GM12878 (cell line): ENCODE measurements at regions not wholly inside any gene's neighbourhood (a gene's known extent, or its start where the extent isn't known, plus 50 kb on each side); places are given as distances from the start of the nearest gene placed in this dataset.

Source experiments
- ATAC-seq: fragments of 200-7000 bp; cut with Tn5 transposase; 3 replicates; pipeline ENCODE4 v1.9.1; 2020; ENCODE audit warnings: mild to moderate bottlenecking, moderate library complexity
- BruUV-seq: library from RNA; stranded (reverse); fragments of 400-500 nt; replicated peaks from 2 replicates; lab custom pipeline; 2021; lab: Mats Ljungman, UMichigan
- CTCF ChIA-PET: fragments of 300-600 bp; sonication (Branson Sonifier 250); formaldehyde crosslinking; extraction: SDS; loops from one replicate; lab custom pipeline; 2021; ENCODE audit warnings: inconsistent platforms; lab: Yijun Ruan, JAX
- POLR2A ChIA-PET: fragments of 350-600 bp; formaldehyde crosslinking; extraction: SDS; loops from one replicate; lab custom pipeline; 2021; ENCODE audit warnings: inconsistent platforms; lab: Charles Lee
- RAD21 ChIA-PET: fragments of 300-600 bp; sonication (Branson Sonifier 250); formaldehyde crosslinking; loops from one replicate; lab custom pipeline; 2023; ENCODE audit warnings: antibody characterized with exemption; ENCODE audit not compliant: unreplicated experiment; lab: Charles Lee
- SMC1A ChIA-PET: fragments of 300-600 bp; sonication (Branson Sonifier 250); formaldehyde crosslinking; loops from one replicate; lab custom pipeline; 2023; ENCODE audit not compliant: unreplicated experiment, uncharacterized antibody; lab: Charles Lee
- DNase-seq: peaks from one replicate; pipeline ENCODE4 v3.0.0-alpha.2; 2011; ENCODE audit warnings: low read depth, low spot score
- FAIRE-seq: peaks from 3 replicates; lab custom pipeline; 2011; peaks lifted over from hg19 to GRCh38; lab: Jason Lieb, UNC
- H2AFZ ChIP-seq: 2 replicates; pipeline ENCODE4 v1.6.0; 2011; ENCODE audit warnings: low read depth, low read length, control low read depth; ENCODE audit not compliant: control insufficient read depth
- H3K27ac ChIP-seq: 2 replicates; pipeline ENCODE4 v1.5.1; 2011; ENCODE audit warnings: control low read depth; ENCODE audit not compliant: control insufficient read depth, insufficient read depth
- H3K27me3 ChIP-seq, 2 experiments: replicated peaks in 1 of 2; 2 replicates each; pipeline versions ENCODE4 v1.6.0 to v1.6.1; 2011; ENCODE audit warnings: low read length in 1 of 2; ENCODE audit not compliant: control insufficient read depth in 2 of 2, insufficient read depth in 2 of 2
- H3K36me3 ChIP-seq, 2 experiments: 2 replicates each; pipeline ENCODE4 v1.5.1; 2011; ENCODE audit warnings: low read length in 1 of 2; ENCODE audit not compliant: control insufficient read depth in 2 of 2, insufficient read depth in 2 of 2
- H3K4me1 ChIP-seq: 2 replicates; pipeline ENCODE4 v1.6.1; 2011; ENCODE audit warnings: mild to moderate bottlenecking, low read length, moderate library complexity, mixed read lengths; ENCODE audit not compliant: control insufficient read depth, insufficient read depth
- H3K4me2 ChIP-seq: 2 replicates; pipeline ENCODE4 v1.6.0; 2011; ENCODE audit warnings: control low read depth; ENCODE audit not compliant: control insufficient read depth, insufficient read depth
- H3K4me3 ChIP-seq: fragments of 200-600 bp; sonication (generic); 2 replicates; pipeline ENCODE4 v1.5.1; 2016
- H3K79me2 ChIP-seq: 2 replicates; pipeline ENCODE4 v1.6.0; 2011; ENCODE audit warnings: low read length; ENCODE audit not compliant: control insufficient read depth, insufficient read depth
- H3K9ac ChIP-seq: 2 replicates; pipeline ENCODE4 v1.8.0; 2011; ENCODE audit warnings: low read length, control low read depth, mixed read lengths; ENCODE audit not compliant: control insufficient read depth, insufficient read depth
- H3K9me3 ChIP-seq: replicated peaks from 3 replicates; pipeline ENCODE4 v1.5.1; 2011; ENCODE audit warnings: mild to moderate bottlenecking, low read length; ENCODE audit not compliant: control insufficient read depth, insufficient read depth
- H4K20me1 ChIP-seq: 2 replicates; pipeline ENCODE4 v1.6.0; 2011; ENCODE audit not compliant: control insufficient read depth, insufficient read depth
- BRCA1 ChIP-seq: IDR thresholded peaks from 2 replicates; pipeline ENCODE4 v1.6.1; 2011; ENCODE audit warnings: low read depth, low read length, improper control_type of control experiment
- CEBPB ChIP-seq, 2 experiments: fragments of 150-350 bp in 1 of 2; IDR thresholded peaks; 2 replicates each; pipeline ENCODE4 v1.6.1; 2012 to 2014; ENCODE audit warnings: low read depth in 2 of 2, low read length in 2 of 2, borderline replicate concordance in 1 of 2, inconsistent platforms in 1 of 2
- CHD1 ChIP-seq: IDR thresholded peaks from 2 replicates; pipeline ENCODE4 v1.6.1; 2012; ENCODE audit warnings: low read depth, low read length, improper control_type of control experiment
- CUX1 ChIP-seq: IDR thresholded peaks from 2 replicates; pipeline ENCODE4 v1.6.1; 2012; ENCODE audit warnings: improper control_type of control experiment, low read depth, low read length; ENCODE audit not compliant: insufficient replicate concordance
- HCFC1 ChIP-seq: fragments of 150-350 bp; IDR thresholded peaks from 2 replicates; pipeline ENCODE4 v1.6.1; 2014; ENCODE audit warnings: low read length
- LARP7 ChIP-seq: fragments of 450-650 bp; IDR thresholded peaks from 2 replicates; pipeline ENCODE4 v1.6.1; 2017; ENCODE audit warnings: mild to moderate bottlenecking
- MLLT1 ChIP-seq: fragments of 450-650 bp; IDR thresholded peaks from 2 replicates; pipeline ENCODE4 v1.6.1; 2016; ENCODE audit warnings: mild to moderate bottlenecking
- NBN ChIP-seq: fragments of 450-650 bp; IDR thresholded peaks from 2 replicates; pipeline ENCODE4 v1.6.1; 2016
- NR2C2 ChIP-seq: IDR thresholded peaks from 2 replicates; pipeline ENCODE4 v1.6.1; 2011; ENCODE audit warnings: borderline replicate concordance, low read depth; ENCODE audit not compliant: control insufficient read depth, insufficient read length
- PAX5 ChIP-seq: IDR thresholded peaks from 2 replicates; pipeline ENCODE4 v1.6.1; 2011; ENCODE audit warnings: low read depth, low read length, borderline replicate concordance
- STAT1 ChIP-seq: fragments of 450-650 bp; conservative IDR thresholded peaks from 2 replicates; pipeline ENCODE4 v1.6.1; 2014; ENCODE audit warnings: antibody characterized with exemption, mild to moderate bottlenecking
- ZNF384 ChIP-seq: IDR thresholded peaks from 2 replicates; pipeline ENCODE4 v1.6.1; 2012; ENCODE audit warnings: low read depth, mild to moderate bottlenecking, low read length, improper control_type of control experiment, borderline replicate concordance
- ZNF592 ChIP-seq: fragments of 450-650 bp; IDR thresholded peaks from 2 replicates; pipeline ENCODE4 v1.6.1; 2017; ENCODE audit warnings: mild to moderate bottlenecking, moderate library complexity
- WGBS: methylation state at CpG from one replicate; pipeline ENCODE4 v1.1.6; 2016; ENCODE audit warnings: low lambda C conversion rate; ENCODE audit not compliant: insufficient replicate concordance, insufficient coverage; ENCODE audit errors: missing lambda C conversion rate; 5-methylcytosine and 5-hydroxymethylcytosine counted together
- in situ Hi-C: fragments of 300-500 bp; cut with MboI; formaldehyde crosslinking; loops from 9 replicates; pipeline ENCODE4 v1.14.3; 2018; ENCODE audit warnings: mixed read lengths
- intact Hi-C: fragments of 100-400 bp; cut with micrococcal nuclease; formaldehyde crosslinking; loops from one replicate; pipeline ENCODE4 v1.14.2; 2022; ENCODE audit not compliant: unreplicated experiment

GRCh38 chr7:69377191-69377590 lies 221.1 kb upstream of the AUTS2 start:
- ChIA-PET POLR2A (interaction anchor here (0.5 to 0.6 kb wide), 2 partner anchors 877 to 1326 kb away, joined by 3 read pairs; no protein-coding TSS in a partner anchor), RAD21 (no interaction called here), SMC1A (interaction anchor here (0.7 to 0.9 kb wide), 2 partner anchors 10 to 1524 kb away, joined by 3 read pairs; no protein-coding TSS in a partner anchor), CTCF (no interaction called here)
- no peaks in the 10 kb centered on the region for H3K36me3 ChIP-seq
- H3K4me2 ChIP-seq: no peak overlapping the region
- H3K9ac ChIP-seq: no peak overlapping the region
- DNase-seq: no peak
- in situ Hi-C loops (no loop called here), intact Hi-C loops (no loop called here)
- H2AFZ ChIP-seq: no peak overlapping the region
- no peak for ATAC-seq
- H3K27me3 ChIP-seq: no peaks in the 10 kb centered on the region
- H3K9me3 ChIP-seq: no peaks in the 10 kb centered on the region; the same call in 2 of the 3 replicates
- BruUV-seq: no TSS peak
- H3K4me1 ChIP-seq: no peaks in the 10 kb centered on the region
- H4K20me1 ChIP-seq: no peaks in the 10 kb centered on the region
- H3K4me3 ChIP-seq: no peak overlapping the region
- no peak for FAIRE-seq
- WGBS: 13% methylated on average over 5 of the region's 5 CpGs
- no peak overlapping the region for H3K27ac ChIP-seq
- H3K79me2 ChIP-seq: no peaks in the 10 kb centered on the region
- TF ChIP-seq NR2C2 (no peak), ZNF592 (no peak), CUX1 (no peak), ZNF384 (no peak), BRCA1 (no peak), PAX5 (no peak), MLLT1 (no peak), CEBPB (IDR thresholded peaks at IDR 0.05; ENCODE audit: borderline replicate concordance in 1 of 2, low read depth in 2 of 2, low read length in 2 of 2) (no peak), HCFC1 (no peak), STAT1 (no peak), CHD1 (no peak), NBN (no peak), LARP7 (no peak)
